NCI-H1048 (cell line): ENCODE measurements at regions not wholly inside any gene's neighbourhood (a gene's known extent, or its start where the extent isn't known, plus 50 kb on each side); places are given as distances from the start of the nearest gene placed in this dataset.

Source experiments
- DNase-seq: peaks from one replicate; lab custom pipeline; 2025; lab: John Stamatoyannopoulos, UW

- no peak for DNase-seq
These were observed 339.8 kb downstream of the PRDM2 start for GRCh38 chr1:14039582-14040430.

- DNase-seq: no peak
These were observed 350.0 kb downstream of the PRDM2 start for GRCh38 chr1:14049965-14050364.

- no peak for DNase-seq
These were observed 355.6 kb downstream of the PRDM2 start for GRCh38 chr1:14055442-14056223.

GRCh38 chr1:14057640-14058039, 357.7 kb downstream of the PRDM2 start:
- no peak for DNase-seq

- no peak for DNase-seq
These were observed 361.2 kb downstream of the PRDM2 start for GRCh38 chr1:14061204-14061603.

GRCh38 chr1:14061722-14062121, 361.7 kb downstream of the PRDM2 start:
- DNase-seq: no peak

- no peak for DNase-seq
These were observed 362.7 kb downstream of the PRDM2 start for GRCh38 chr1:14062669-14063068.

- DNase-seq: no peak
These were observed 364.9 kb downstream of the PRDM2 start for GRCh38 chr1:14064649-14065442.

GRCh38 chr1:14065486-14065885, 365.5 kb downstream of the PRDM2 start:
- no peak for DNase-seq

GRCh38 chr1:14067036-14067435, 367.0 kb downstream of the PRDM2 start:
- no peak for DNase-seq

- DNase-seq: no peak
These were observed 367.7 kb downstream of the PRDM2 start for GRCh38 chr1:14067711-14068110.

- DNase-seq: no peak
These were observed 371.6 kb downstream of the PRDM2 start for GRCh38 chr1:14071581-14071980.

- no peak for DNase-seq
These were observed 380.7 kb downstream of the PRDM2 start for GRCh38 chr1:14080653-14081052.

- no peak for DNase-seq
These were observed 382.3 kb downstream of the PRDM2 start for GRCh38 chr1:14082331-14082730.

GRCh38 chr1:14083277-14083676, 383.3 kb downstream of the PRDM2 start:
- DNase-seq: no peak

- no peak for DNase-seq
These were observed 383.7 kb downstream of the PRDM2 start for GRCh38 chr1:14083706-14084105.

- DNase-seq: no peak
These were observed 390.1 kb downstream of the PRDM2 start for GRCh38 chr1:14090062-14090461.

- DNase-seq: no peak
These were observed 390.5 kb downstream of the PRDM2 start for GRCh38 chr1:14090531-14090930.

- DNase-seq: peak; percentile 7
These were observed 394.8 kb downstream of the PRDM2 start for GRCh38 chr1:14094611-14095400.

GRCh38 chr1:14098294-14098913, 398.4 kb downstream of the PRDM2 start:
- DNase-seq: no peak

- DNase-seq: no peak
These were observed 400.5 kb downstream of the PRDM2 start for GRCh38 chr1:14100444-14100843.
